WTC11 (cell line): ENCODE measurements at regions not wholly inside any gene's neighbourhood (a gene's known extent, or its start where the extent isn't known, plus 50 kb on each side); places are given as distances from the start of the nearest gene placed in this dataset.
"Not testable (repeated sequence)": the region's sequence is repeated elsewhere in the genome, so short reads cannot be mapped to it uniquely, and the experiment has no call there.

ENCODE experiments used
- ATAC-seq: fragments of 200-7000 bp; cut with Tn5 transposase; 2 replicates; pipeline ENCODE4 v1.10.0; 2021; ENCODE audit warnings: mild to moderate bottlenecking, moderate library complexity
- CTCF ChIA-PET: fragments of 300-600 bp; sonication (Branson Sonifier 250); formaldehyde crosslinking; loops from one replicate; lab custom pipeline; 2021; ENCODE audit warnings: antibody characterized with exemption; lab: Charles Lee
- POLR2A ChIA-PET: fragments of 350-600 bp; sonication (Branson Sonifier 250); formaldehyde crosslinking; loops from one replicate; lab custom pipeline; 2021; ENCODE audit warnings: antibody characterized with exemption; lab: Charles Lee
- DNase-seq: peaks from one replicate; pipeline ENCODE4 v3.0.0; 2021; ENCODE audit warnings: low spot score
- H3K27ac Mint-ChIP-seq: 2 replicates; pipeline ENCODE4 v1.8.0; 2021; ENCODE audit warnings: mixed read lengths
- H3K27me3 Mint-ChIP-seq: 2 replicates; pipeline ENCODE4 v1.8.0; 2021; ENCODE audit warnings: low read depth, mild to moderate bottlenecking, moderate library complexity, mixed read lengths
- H3K36me3 Mint-ChIP-seq: 2 replicates; pipeline ENCODE4 v1.8.0; 2021; ENCODE audit warnings: mixed read lengths
- H3K4me1 Mint-ChIP-seq: 2 replicates; pipeline ENCODE4 v1.8.0; 2022; ENCODE audit warnings: mixed read lengths
- H3K4me3 Mint-ChIP-seq: 2 replicates; pipeline ENCODE4 v1.8.0; 2021; ENCODE audit warnings: mild to moderate bottlenecking, moderate library complexity, mixed read lengths
- H3K9me3 Mint-ChIP-seq: 2 replicates; pipeline ENCODE4 v1.8.0; 2021; ENCODE audit warnings: mixed read lengths
- AFF4 ChIP-seq: sonication (generic); formaldehyde crosslinking; IDR thresholded peaks from 2 replicates; pipeline ENCODE4 v1.8.1; 2023; ENCODE audit warnings: mild to moderate bottlenecking, missing genetic modification reagents, borderline replicate concordance
- ATF2 ChIP-seq: sonication (generic); formaldehyde crosslinking; IDR thresholded peaks from 2 replicates; pipeline ENCODE4 v1.8.1; 2022; ENCODE audit warnings: low read depth, missing genetic modification reagents, borderline replicate concordance
- E2F5 ChIP-seq: sonication (generic); formaldehyde crosslinking; IDR thresholded peaks from 2 replicates; pipeline ENCODE4 v1.8.1; 2022; ENCODE audit warnings: mild to moderate bottlenecking, moderate library complexity, missing genetic modification reagents
- FOXP1 ChIP-seq: sonication (generic); formaldehyde crosslinking; IDR thresholded peaks from 2 replicates; pipeline ENCODE4 v1.8.0; 2022; ENCODE audit warnings: missing genetic modification reagents, mild to moderate bottlenecking, moderate library complexity, borderline replicate concordance
- JUN ChIP-seq: sonication (generic); formaldehyde crosslinking; IDR thresholded peaks from 2 replicates; pipeline ENCODE4 v1.8.0; 2023; ENCODE audit warnings: mild to moderate bottlenecking, missing genetic modification reagents
- NFATC4 ChIP-seq: fragments of 250-450 bp; sonication (Bioruptor Pico); IDR thresholded peaks from 2 replicates; pipeline ENCODE4 v1.9.0; 2021; ENCODE audit warnings: mild to moderate bottlenecking
- NFE2L1 ChIP-seq: sonication (generic); formaldehyde crosslinking; IDR thresholded peaks from 2 replicates; pipeline ENCODE4 v1.8.1; 2023; ENCODE audit warnings: missing genetic modification reagents
- NFYB ChIP-seq: sonication (generic); formaldehyde crosslinking; conservative IDR thresholded peaks from 2 replicates; pipeline ENCODE4 v1.8.0; 2022; ENCODE audit warnings: low read depth, missing genetic modification reagents
- ZNF219 ChIP-seq: sonication (generic); formaldehyde crosslinking; IDR thresholded peaks from 2 replicates; pipeline ENCODE4 v1.8.0; 2023; ENCODE audit warnings: missing genetic modification reagents, mild to moderate bottlenecking, borderline replicate concordance
- ZNF425 ChIP-seq: fragments of 250-450 bp; sonication (Bioruptor Pico); conservative IDR thresholded peaks from 2 replicates; pipeline ENCODE4 v1.9.0; 2021; ENCODE audit warnings: mild to moderate bottlenecking
- ZNF671 ChIP-seq: fragments of 250-450 bp; sonication (Bioruptor Pico); IDR thresholded peaks from 2 replicates; pipeline ENCODE4 v1.8.0; 2021; ENCODE audit warnings: mild to moderate bottlenecking
- ZSCAN18 ChIP-seq: fragments of 250-450 bp; sonication (Bioruptor Pico); IDR thresholded peaks from 2 replicates; pipeline ENCODE4 v2.1.2; 2022; ENCODE audit warnings: mild to moderate bottlenecking, moderate library complexity

GRCh38 chr13:80901530-80901929, 560.6 kb upstream of the SPRY2 start:
- H3K36me3 Mint-ChIP-seq: no peaks in the 10 kb centered on the region
- H3K4me1 Mint-ChIP-seq: no peaks in the 10 kb centered on the region
- no peak for ATAC-seq
- POLR2A ChIA-PET: no interaction called here
- TF ChIP-seq FOXP1 (CRISPR knock-in tag): no peak
- no peak for TF ChIP-seq E2F5 (CRISPR knock-in tag)
- no peak for TF ChIP-seq NFATC4 (CRISPR knock-in tag)
- TF ChIP-seq, all 79 proteins: peak for 0
- H3K27me3 Mint-ChIP-seq: no peaks in the 10 kb centered on the region
- DNase-seq: no peak
- no peak overlapping the region for H3K27ac Mint-ChIP-seq
- no peak overlapping the region for H3K4me3 Mint-ChIP-seq
- CTCF ChIA-PET: no interaction called here
- H3K9me3 Mint-ChIP-seq: peaks cover 1% of the 10 kb centered on the region

- TF ChIP-seq AFF4 (CRISPR knock-in tag): no peak
- TF ChIP-seq ZNF425: no peak
- H3K36me3 Mint-ChIP-seq: no peaks in the 10 kb centered on the region
- no peaks in the 10 kb centered on the region for H3K4me1 Mint-ChIP-seq
- no peaks in the 10 kb centered on the region for H3K27me3 Mint-ChIP-seq
- POLR2A ChIA-PET: no interaction called here
- ATAC-seq (no peak), DNase-seq (no peak)
- no peak overlapping the region for H3K4me3 Mint-ChIP-seq
- no peak overlapping the region for H3K27ac Mint-ChIP-seq
- peaks cover 5% of the 10 kb centered on the region for H3K9me3 Mint-ChIP-seq
- CTCF ChIA-PET: no interaction called here
Measured at GRCh38 chr13:80901111-80901510, 560.2 kb upstream of the SPRY2 start.

GRCh38 chr13:80900561-80900960, 559.6 kb upstream of the SPRY2 start:
- ChIA-PET CTCF (no interaction called here), POLR2A (no interaction called here)
- peaks cover 5% of the 10 kb centered on the region for H3K9me3 Mint-ChIP-seq
- no peak overlapping the region for H3K4me3 Mint-ChIP-seq
- H3K36me3 Mint-ChIP-seq: no peaks in the 10 kb centered on the region
- no peaks in the 10 kb centered on the region for H3K4me1 Mint-ChIP-seq
- TF ChIP-seq ATF2 (CRISPR knock-in tag): no peak
- TF ChIP-seq JUN: no peak
- TF ChIP-seq NFYB (CRISPR knock-in tag): no peak
- TF ChIP-seq ZSCAN18 (CRISPR knock-in tag): no peak
- no peak for TF ChIP-seq ZNF219 (CRISPR knock-in tag)
- no peak for TF ChIP-seq NFE2L1 (CRISPR knock-in tag)
- no peak for TF ChIP-seq AFF4 (CRISPR knock-in tag)
- no peak for TF ChIP-seq ZNF671 (CRISPR knock-in tag)
- H3K27ac Mint-ChIP-seq: no peak overlapping the region
- no peaks in the 10 kb centered on the region for H3K27me3 Mint-ChIP-seq
- ATAC-seq: no peak
- DNase-seq: no peak

GRCh38 chr13:80897641-80898040, 556.7 kb upstream of the SPRY2 start:
- H3K36me3 Mint-ChIP-seq, ATAC-seq, H3K9me3 Mint-ChIP-seq, H3K4me1 Mint-ChIP-seq, H3K4me3 Mint-ChIP-seq, CTCF ChIA-PET, H3K27me3 Mint-ChIP-seq, POLR2A ChIA-PET, H3K27ac Mint-ChIP-seq, DNase-seq: not testable (repeated sequence)
